ENCODE measurements at regions not wholly inside any gene's neighbourhood (a gene's known extent, or its start where the extent isn't known, plus 50 kb on each side); places are given as distances from the start of the nearest gene placed in this dataset.

DNA sequence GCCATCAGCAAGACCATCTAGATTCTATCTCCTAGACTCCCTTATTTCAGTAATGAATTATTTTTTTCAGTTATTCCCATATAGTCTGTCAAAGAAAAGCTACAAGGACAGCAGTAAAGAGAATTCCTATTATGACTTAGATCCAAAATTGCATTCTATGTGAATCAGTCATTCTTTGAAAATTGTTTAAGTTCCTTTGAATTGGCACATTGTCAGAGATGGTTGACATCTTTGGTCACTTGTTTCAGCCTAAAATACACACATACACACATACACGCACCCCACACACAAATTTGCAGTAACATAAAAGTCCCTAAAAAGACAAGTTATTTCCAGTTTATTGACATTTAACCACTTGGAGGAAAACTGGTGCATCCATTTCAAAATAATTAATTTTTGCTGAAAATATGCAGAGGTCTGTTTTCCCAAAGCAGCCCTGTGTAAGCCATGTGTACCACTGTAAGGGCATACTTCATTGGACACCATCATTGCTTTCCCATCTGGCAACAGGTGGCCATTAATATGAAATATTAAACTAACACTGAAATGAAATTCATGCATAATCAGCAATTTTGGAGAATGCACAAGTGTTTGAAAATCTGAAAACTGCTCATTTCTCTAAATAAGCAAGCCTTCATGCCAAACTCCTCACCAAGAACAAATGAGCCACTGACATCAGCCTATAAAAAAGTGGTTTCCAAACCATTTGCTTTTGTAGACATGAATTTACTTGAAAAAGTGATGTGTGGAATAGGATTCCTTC is 121.7 kb upstream of the COL1A2 start:
- no peak for TF ChIP-seq ZNF202 (tag by site-specific recombination; IDR thresholded peaks at IDR 0.05; ENCODE audit: borderline replicate concordance)
- no peak for TF ChIP-seq ZNF37A (tag by site-specific recombination; IDR thresholded peaks at IDR 0.05)
- TF ChIP-seq, protein P1, sequence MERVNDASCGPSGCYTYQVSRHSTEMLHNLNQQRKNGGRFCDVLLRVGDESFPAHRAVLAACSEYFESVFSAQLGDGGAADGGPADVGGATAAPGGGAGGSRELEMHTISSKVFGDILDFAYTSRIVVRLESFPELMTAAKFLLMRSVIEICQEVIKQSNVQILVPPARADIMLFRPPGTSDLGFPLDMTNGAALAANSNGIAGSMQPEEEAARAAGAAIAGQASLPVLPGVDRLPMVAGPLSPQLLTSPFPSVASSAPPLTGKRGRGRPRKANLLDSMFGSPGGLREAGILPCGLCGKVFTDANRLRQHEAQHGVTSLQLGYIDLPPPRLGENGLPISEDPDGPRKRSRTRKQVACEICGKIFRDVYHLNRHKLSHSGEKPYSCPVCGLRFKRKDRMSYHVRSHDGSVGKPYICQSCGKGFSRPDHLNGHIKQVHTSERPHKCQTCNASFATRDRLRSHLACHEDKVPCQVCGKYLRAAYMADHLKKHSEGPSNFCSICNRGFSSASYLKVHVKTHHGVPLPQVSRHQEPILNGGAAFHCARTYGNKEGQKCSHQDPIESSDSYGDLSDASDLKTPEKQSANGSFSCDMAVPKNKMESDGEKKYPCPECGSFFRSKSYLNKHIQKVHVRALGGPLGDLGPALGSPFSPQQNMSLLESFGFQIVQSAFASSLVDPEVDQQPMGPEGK (tag by site-specific recombination; IDR thresholded peaks at IDR 0.05): no peak
